ENCODE measurements at regions not wholly inside any gene's neighbourhood (a gene's known extent, or its start where the extent isn't known, plus 50 kb on each side); places are given as distances from the start of the nearest gene placed in this dataset.

DNA sequence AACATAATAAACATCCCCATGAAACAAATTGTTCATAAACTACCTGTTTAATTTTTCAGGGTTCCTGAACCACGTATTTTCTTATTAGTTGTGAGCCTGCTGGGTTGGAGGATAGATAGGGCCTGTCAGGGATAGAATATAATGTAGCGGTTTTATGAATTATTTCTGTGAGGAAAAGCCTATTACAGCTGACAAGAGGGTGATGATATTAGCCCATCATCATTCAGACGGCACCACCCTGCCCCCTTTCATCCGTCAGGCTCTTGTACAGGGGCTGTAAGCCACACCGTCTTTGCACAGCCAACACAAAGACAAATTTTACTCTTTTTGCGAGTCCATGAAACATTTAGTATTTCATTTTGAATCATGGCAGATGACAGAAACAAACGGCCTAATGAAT, 335.3 kb upstream of the TMCO5A start:
- TF ChIP-seq, protein P1, sequence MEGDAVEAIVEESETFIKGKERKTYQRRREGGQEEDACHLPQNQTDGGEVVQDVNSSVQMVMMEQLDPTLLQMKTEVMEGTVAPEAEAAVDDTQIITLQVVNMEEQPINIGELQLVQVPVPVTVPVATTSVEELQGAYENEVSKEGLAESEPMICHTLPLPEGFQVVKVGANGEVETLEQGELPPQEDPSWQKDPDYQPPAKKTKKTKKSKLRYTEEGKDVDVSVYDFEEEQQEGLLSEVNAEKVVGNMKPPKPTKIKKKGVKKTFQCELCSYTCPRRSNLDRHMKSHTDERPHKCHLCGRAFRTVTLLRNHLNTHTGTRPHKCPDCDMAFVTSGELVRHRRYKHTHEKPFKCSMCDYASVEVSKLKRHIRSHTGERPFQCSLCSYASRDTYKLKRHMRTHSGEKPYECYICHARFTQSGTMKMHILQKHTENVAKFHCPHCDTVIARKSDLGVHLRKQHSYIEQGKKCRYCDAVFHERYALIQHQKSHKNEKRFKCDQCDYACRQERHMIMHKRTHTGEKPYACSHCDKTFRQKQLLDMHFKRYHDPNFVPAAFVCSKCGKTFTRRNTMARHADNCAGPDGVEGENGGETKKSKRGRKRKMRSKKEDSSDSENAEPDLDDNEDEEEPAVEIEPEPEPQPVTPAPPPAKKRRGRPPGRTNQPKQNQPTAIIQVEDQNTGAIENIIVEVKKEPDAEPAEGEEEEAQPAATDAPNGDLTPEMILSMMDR (IDR thresholded peaks at IDR 0.05; ENCODE audit: borderline replicate concordance, extremely low read depth, low read length, poor library complexity, severe bottlenecking), result no peak
- no peak for TF ChIP-seq EZH2 (IDR thresholded peaks at IDR 0.05; ENCODE audit: borderline replicate concordance, low read depth, low read length, severe bottlenecking)
